HG03039 (cell line): ENCODE measurements at regions not wholly inside any gene's neighbourhood (a gene's known extent, or its start where the extent isn't known, plus 50 kb on each side); places are given as distances from the start of the nearest gene placed in this dataset.

Source experiments
- ATAC-seq: cut with Tn5 transposase; IDR thresholded peaks from one replicate; pipeline ENCODE4 v1.9.1; 2021; ENCODE audit warnings: mild to moderate bottlenecking, moderate library complexity; ENCODE audit not compliant: unreplicated experiment

DNA sequence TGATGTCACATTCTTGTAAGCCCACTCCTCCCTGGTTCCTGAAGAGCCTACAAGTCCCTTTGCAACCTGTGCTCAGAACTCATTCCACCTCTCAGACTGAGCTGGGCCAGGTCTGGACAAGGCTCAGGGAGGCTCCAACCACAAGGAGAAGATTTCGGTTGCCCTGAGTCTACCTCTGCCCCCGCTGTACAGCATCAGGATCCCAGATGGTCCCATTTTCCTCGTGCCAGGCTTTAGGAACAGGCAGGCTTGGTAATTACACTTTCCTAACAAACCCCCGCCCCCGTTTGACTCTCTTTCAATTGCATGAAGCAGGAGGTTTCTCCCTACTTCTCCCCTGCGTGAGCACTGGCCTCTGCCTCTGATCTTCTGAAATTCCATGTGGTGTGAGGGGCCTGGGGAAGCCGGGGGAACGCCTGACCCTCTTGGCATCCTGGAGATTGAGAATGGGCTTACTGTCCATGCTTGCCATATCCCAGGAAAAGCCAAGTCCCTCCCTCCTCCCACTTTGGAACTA, 86.9 kb upstream of the CTNNA1 start:
- ATAC-seq, result no peak

DNA sequence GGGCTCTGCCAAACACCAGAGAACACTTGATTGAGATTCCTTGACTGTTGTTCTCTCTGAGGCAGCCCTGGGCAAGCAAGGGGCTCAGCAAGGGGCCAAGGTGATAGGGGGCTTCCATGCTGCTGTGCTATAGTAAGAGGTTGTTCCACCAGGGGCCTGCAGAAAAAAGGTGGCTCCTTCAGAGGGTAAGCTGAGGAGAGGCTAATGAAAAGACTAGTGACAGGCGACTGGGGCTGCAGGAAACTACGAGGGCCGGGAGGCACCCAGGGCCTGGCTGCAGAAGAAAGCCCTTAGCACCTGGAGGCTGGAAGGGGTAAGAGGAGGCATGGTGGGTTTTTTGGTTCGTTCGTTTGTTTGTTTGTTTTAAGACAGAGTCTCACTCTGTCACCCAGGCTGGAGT, 88.0 kb upstream of the CTNNA1 start:
- ATAC-seq, result no peak

DNA sequence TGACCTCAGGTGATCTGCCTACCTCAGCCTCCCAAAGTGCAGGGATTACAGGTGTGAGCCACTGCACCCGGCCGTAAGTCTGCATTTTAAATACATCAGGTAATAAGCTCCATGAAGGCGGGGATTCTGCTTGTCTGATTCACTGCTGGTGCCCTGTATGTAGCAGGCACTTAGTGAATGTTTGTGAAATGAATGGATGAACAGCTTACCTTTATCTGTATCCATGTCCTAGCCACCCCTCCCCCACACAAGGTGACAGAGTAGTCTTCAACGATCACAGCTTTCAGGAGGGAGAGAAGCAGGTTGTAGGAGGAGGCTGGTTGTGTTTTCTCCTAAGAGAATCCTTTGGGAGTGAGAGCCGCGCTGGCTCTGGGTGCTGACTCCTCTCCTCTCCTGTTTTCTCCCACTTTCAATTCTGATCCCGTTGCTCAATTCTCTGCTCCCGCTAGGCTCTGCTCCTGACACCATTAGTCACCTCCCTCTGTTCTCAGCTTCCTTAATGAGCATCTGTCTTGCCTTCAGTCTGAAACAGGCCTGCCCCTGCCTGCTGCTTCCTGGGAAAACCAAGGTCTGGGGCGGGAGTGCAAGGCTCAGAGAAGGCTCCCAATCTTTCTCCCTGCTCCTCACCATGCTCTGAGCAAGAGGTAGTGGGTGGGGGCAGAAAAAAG, 88.8 kb upstream of the CTNNA1 start:
- ATAC-seq, result no peak

DNA sequence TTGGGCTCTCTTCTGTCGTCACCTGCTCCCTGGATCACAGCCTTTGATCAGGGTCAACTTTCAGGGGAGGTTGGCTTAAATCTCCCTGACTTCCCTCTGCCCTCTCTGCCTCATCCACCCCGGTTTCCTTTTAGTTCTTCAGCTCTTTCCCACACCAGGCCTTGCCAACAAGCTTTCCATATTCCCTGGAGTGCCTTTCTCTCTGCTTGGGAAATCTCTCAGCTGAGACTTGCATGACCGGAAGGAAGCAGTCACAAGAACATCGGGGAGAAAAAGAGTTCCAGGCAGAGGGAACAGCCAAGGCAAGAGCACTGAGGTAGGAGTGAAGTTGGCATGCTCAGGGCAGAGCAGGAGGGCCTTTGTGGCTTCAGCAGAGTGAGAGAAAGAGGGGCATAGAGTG, 88.4 kb upstream of the HSPA9 start:
- ATAC-seq, result no peak

DNA sequence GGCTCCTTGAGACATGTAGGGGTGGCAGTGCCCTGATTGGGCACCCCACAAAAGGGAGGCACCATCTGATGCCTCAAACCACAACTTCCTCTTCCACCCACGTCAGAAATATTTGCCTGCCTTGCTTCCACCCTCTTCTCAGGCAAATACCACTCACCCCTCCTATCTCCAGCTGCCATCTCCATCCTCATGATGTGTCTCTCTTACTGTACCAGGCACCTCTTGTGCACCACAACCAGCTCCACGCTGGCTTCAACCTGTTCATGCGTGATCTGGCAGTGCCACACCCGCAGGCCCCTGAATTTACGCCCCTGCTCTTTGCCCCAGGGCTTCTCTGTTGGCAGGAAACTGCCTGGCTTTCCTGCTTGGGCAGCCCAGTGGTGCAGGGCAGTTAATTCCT, 87.8 kb upstream of the HSPA9 start:
- ATAC-seq, result no peak

DNA sequence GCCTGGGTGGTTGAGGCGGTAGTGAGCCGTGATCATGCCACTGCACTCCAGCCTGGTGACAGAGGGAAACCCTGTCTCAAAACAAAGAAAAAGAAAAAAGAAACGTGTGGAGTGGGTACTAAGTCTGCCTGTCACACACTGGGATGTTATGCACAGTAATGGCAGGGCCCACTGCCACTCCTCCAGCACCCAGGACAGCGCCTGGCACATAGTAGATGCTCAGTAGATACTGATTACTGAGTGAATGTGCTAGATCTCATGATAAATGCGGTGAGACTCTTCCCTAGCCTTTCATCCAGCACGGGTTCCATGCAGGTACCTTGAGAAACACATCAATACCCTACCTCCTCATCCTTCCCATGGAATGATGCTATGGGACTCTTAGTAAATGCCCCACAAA, 87.4 kb upstream of the HSPA9 start:
- no peak for ATAC-seq

DNA sequence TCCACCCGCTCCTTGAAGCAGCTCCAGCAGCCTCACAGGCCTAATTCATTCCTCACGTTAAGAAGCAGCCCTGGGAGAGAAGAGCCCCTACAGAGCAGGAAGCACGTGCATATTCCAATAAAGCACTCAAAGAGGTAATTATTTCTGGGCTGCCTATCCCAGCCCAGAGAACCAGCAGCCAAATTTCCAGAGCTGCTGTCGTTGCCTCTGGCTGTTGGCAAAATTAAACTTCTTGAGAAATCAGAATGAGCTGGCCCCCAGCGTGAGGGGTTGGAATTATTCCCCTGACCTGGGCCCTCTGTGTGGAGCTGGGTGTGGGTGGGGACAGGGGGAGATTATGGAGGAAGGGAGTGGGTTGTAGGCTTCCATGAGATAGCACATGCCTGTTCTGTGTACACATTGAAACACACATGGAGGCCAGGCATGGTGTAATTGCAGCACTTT, 86.8 kb upstream of the HSPA9 start:
- ATAC-seq, result no peak

DNA sequence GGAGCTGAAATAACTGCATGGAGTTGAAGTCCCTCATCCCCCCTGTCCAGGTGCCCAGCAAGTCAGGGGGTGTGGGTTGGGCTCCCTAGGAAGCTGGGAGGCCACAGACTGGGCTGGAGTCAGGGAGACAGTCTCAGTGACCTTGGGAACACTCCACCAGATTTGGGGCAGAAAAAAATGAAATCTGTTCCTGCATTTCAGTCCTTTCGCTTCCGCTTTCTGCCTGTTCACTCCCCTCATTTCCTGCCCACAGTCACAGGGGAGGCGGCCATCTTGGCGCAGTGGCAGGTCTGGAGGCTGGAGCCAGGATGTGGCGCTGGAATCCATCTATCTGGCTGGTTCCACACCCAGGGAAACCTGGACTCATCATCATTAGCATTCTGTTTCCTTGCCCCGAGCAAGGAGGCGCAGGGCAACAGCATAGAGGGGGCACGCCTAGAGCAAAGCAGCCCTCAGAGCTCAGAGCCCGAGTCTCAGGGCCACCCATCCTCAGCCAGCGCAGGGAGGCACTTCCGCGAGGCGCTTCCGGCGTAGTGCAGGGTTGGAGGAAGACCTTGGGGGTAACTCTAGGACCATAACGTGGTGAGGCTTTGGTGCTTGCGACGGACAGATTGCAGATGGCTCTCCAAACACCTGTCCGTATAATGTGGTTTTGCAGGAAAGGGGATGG, 86.2 kb upstream of the HSPA9 start:
- no peak for ATAC-seq

DNA sequence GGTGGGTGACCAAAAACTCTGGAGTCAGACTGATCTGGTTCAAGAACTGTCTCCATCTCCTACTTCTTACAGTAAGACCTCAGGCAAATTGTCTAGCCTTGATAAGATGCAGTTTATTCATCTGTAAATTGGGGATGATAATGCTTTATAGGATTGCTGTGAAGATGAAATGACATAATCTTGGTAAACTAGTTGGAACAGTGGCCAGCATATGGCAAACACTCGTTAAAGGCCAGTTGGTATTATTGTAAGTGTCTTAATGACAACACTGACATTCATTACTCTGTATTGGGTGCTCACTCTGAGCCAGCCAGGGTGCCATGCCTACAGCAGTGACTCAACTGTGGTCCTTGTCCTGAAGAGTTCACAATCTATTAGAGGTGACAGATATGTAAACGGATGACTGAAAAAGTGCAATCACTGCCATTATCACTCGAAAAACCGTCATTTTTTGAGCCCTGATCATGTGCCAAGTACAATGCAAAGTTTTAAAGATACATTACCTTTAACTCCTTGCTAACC, 84.9 kb upstream of the HSPA9 start:
- no peak for ATAC-seq

DNA sequence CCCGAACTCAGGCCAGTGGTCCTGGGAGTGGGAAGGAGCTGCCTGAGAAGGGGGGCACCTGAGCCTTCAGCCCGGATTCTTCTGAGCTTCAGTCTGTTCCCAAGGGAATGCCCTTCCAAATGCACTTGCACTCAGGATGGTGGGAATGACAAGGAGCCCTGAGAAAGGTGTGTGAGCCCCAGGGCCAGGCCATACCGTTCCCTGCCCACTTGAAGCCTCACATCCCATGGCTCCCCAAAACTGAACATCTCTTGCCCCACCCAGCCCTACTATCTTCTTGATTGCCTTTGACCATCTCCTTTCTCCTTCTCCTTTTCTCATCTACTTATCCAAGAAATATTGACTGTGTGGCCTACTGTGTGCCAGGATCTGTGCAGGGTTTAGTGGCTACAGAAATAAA, 84.4 kb upstream of the HSPA9 start:
- ATAC-seq, result no peak

DNA sequence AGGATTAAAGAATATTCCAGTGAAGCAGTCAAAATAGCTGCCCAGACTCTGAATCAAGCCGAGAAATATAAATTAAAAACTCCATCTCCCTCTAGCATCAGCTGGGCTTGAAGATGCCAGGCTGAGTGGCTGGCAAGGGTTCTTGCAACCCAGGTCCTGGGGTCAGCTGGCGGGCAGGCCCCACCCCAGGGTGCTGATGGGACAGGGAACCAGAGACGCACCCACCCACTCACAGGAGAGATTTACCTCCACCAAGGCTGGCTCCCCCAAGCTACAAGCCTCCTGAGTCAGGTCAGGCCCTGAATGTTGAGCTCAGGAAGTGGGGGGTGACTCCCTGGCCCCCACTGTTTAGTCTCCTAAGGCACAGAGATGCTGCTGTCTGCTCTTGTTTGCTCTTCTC, 83.9 kb upstream of the HSPA9 start:
- no peak for ATAC-seq

DNA sequence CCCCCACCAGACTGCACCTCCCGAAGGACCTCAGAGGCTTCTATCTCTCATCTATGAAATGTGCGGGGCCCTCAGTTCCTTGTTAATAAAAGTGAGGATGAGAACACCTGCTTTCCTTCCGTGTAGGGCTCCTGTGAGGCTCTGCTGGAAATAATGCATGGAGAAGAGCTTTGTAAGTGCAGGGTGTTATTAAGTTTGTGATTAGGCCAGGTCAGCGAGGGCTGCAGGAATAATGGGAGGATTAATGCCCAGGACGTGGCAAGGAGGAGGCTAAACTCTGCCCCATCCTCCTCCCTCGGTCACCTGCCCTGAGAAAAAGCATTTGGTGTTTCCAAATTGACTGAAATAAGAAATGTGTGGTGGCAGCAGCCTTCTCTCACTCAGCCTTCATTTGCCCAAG, 83.5 kb upstream of the HSPA9 start:
- ATAC-seq, result no peak

DNA sequence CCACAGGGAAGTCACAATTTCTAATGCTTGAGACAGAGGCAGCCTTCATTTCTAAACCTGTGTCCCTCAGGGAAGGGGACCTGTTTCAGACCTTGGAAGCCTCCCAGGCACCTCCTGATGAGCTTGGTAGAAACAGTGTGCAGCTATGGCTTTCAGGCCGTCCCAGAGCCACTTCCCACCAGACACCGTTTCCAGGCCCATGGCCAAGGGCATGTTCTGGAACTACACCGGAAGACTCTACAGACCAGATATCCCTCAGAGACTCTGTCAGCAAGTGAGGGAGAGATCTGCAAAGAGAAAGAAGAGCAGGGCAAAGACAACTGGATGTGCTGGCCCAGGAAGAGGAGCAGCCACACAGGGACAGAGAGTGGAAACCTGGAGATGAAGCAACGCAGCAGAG, 82.2 kb upstream of the HSPA9 start:
- ATAC-seq, result no peak

DNA sequence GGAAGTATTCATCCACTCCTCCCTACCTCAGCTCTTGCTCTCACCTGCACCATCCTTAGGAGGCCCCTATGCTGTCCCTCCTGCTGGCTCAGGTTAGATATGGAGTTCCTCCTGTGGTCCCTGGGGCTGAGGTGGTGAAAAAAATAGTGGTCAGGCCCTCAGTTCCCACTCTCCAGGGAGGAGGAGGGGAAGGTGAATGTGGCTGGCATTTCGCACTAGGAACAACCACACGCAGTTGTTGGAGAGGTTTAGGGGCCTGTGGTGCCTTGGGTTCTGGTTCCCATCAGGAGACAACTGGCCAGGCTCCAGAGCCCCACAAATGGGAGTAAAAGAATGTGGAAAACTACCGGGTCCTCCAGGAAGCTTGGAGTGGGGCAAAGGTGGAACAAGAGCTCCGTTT, 81.7 kb upstream of the HSPA9 start:
- ATAC-seq, result no peak

DNA sequence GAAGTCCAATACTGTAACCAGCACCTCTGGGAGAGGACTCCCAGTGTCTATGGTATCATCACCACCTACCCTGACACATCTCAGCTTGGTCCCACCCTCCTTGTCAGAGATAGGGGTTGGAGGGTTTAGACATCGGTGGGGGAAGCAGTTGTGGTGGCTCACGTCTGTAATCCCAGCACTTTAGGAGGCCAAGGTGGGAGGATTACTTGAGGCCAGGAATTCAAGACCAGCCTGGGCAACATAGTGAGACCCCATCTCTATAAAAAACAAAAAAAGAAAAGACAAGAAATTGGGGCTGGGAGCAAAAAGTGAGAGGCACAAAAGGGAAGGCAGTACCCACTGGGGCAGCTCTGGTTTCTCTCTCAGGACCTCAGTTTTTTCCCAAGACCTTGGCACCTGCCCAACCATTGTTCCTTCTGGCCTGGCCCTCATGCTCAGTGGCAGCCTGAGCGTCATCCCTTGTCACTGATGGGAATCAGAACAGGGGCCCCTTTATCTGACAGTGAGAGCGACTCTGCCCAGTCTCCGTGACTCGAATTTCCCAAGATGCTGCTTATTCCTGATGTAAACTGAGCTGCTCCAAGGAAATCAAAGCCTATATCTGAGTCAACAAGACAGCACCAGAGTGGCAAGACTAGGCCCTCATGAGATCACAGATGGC, 80.5 kb upstream of the HSPA9 start:
- ATAC-seq, result no peak

DNA sequence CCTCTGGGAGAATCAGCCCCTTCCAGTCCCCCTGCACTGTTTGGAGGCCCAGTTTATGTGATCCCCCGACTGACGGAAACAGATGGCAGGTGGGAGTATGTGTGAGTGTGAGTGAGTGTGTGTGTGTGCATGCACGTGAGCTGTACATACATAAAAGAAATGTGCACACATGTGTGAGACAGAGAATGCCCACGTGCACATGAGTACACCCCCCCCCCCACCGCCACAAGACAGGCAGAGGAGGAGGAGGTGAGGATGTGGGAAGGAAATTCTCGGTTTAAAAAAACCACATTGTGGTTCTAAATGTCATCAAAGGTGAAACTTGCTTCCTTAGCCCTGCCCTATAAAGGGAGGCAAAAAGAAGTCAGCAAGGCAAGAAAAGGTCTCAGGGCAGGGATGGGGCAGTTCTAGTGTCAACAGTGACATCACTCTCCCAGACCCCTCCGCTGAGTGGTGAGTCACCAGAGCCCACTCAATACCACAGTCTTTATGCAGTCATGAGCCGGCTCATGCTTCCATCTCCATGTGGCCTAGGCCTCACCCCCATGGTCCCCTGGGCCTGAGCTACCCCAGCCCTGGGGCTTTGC, 79.2 kb upstream of the HSPA9 start:
- ATAC-seq, result peak; percentile 50

DNA sequence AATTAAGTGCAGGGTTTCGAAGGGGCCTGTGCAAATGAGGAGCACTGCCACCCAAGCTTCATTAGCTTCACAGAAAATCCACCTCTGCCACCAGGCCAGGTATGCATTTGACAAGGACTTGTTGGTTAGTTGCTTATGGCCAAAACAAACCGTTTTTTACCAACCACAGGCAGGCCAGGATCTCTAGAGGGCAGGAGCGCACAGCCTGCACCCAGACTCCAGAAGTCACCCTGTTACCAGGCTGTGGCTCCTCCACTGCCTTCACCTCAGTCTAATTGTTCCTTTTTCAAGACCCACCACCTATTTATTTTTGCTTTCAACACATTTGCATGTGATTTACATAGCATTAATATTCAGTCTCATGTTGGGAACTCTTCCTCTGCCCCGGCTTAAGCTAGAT, 78.3 kb upstream of the HSPA9 start:
- ATAC-seq, result no peak

DNA sequence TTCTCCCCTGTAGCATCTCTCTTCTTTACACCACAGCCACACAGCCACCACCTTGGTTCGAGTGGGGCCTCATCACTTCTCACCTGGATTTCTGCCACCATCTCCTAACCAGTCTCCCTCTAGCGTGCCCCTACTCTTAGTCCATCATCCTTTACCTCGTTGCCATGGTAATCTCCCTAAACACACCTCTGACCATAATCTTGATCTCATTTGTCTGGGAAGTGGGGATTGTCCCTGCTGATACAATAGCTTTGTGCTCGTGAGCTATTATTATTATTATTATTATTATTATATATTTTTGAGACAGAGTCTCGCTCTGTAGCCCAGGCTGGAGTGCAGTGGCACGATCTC, 76.5 kb upstream of the HSPA9 start:
- ATAC-seq, result no peak

DNA sequence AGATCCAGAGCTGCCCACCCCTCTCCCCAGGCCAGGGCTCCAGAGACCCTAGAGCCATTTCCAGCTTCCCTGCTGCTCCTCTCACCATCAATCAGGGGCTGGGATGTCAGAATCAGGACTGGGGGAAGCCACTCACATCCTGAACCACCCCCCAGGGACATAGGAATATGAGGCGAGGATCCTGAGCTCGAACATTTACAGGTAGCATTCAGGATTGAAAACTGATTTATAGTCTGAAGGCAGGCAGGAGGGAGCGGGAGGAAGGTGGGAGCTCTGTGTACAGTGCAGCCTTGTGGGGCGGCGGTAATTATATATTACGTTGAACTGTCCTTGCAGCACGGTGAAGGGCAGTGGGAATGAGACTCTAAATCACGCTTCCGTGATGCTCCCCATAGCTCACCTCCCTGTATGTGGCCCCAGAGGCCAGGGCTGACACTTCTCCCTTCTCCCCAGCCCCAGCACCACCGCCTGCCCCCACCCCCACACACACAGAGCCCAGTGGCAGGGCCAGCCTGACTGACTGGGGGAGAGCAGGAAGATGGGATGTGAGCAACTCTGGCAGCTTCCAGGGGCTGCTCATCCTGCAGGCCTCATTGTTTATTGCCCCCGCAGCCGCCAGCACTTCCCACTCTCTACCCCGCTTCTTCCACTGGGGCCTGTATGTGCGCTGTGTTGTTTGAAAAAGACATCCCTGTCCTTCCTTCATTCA, 76.0 kb upstream of the HSPA9 start:
- no peak for ATAC-seq

DNA sequence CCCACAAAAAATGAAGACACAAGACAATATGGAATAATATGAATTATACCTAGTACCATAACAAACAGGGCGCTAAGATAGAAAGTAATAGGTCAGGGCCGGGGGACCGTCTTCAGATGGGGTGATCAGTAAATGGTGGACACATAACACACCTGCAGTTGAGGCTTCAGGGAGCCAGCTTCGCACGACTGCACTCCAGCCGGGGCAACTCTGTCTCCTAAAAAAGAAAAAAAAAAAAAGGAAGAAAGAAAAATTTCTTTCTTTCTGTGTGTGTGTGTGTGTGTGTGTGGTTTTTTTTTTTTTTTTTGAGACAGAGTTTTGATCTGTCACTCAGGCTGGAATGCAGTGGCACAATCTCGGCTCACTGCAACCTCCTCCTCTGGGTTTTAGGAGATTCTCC, 75.0 kb upstream of the HSPA9 start:
- ATAC-seq, result no peak

DNA sequence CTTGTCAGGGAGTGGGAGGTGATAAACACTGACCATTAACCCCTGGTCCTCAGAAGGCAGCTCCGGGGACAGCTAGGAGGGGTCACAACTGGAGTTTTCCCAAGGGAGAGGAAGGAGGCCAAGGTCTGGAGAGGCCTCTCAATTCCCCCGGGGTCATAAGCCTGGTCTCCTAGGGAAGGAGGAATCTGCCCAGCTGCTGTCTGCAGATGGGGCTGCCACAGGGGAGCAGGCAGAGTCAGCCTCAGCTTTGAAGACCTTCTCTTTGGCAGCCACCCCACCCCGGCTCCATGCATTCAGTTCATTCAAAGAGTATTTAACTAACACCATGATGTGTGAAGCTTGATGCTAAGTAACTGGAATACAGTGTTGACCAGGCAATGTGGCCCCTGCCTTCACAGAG, 74.6 kb upstream of the HSPA9 start:
- no peak for ATAC-seq
